NCI-H2081 treated with DMSO at 0.1 percent for 48 hours (cell line): ENCODE measurements at regions not wholly inside any gene's neighbourhood (a gene's known extent, or its start where the extent isn't known, plus 50 kb on each side); places are given as distances from the start of the nearest gene placed in this dataset.
"Not testable (repeated sequence)": the region's sequence is repeated elsewhere in the genome, so short reads cannot be mapped to it uniquely, and the experiment has no call there.

Experiments used
- DNase-seq: peaks from one replicate; lab custom pipeline; 2025; lab: John Stamatoyannopoulos, UW

GRCh38 chr6:9103876-9104521, 668.7 kb upstream of the SLC35B3 start:
- DNase-seq: no peak

GRCh38 chr6:9101920-9102319, 666.6 kb upstream of the SLC35B3 start:
- DNase-seq: no peak

GRCh38 chr6:9100869-9101580, 665.7 kb upstream of the SLC35B3 start:
- no peak for DNase-seq

GRCh38 chr6:9095729-9096128, 660.4 kb upstream of the SLC35B3 start:
- DNase-seq: peak; percentile 86

GRCh38 chr6:9095137-9095536, 659.8 kb upstream of the SLC35B3 start:
- no peak for DNase-seq

- DNase-seq: no peak
Observed at GRCh38 chr6:9089724-9090123, 654.4 kb upstream of the SLC35B3 start.

- no peak for DNase-seq
Observed at GRCh38 chr6:9087470-9087869, 652.1 kb upstream of the SLC35B3 start.

- no peak for DNase-seq
Observed at GRCh38 chr6:9086331-9086730, 651.0 kb upstream of the SLC35B3 start.

GRCh38 chr6:9085709-9086070, 650.3 kb upstream of the SLC35B3 start:
- DNase-seq: no peak

- no peak for DNase-seq
Observed at GRCh38 chr6:9085054-9085708, 649.8 kb upstream of the SLC35B3 start.

- no peak for DNase-seq
Observed at GRCh38 chr6:9083108-9083507, 647.8 kb upstream of the SLC35B3 start.

- DNase-seq: no peak
Observed at GRCh38 chr6:9066726-9067125, 631.4 kb upstream of the SLC35B3 start.

GRCh38 chr6:9064156-9064555, 628.8 kb upstream of the SLC35B3 start:
- DNase-seq: no peak

- DNase-seq: no peak
Observed at GRCh38 chr6:9062596-9062995, 627.3 kb upstream of the SLC35B3 start.

GRCh38 chr6:9057937-9058336, 622.6 kb upstream of the SLC35B3 start:
- no peak for DNase-seq

- DNase-seq: no peak
Observed at GRCh38 chr6:9056556-9056955, 621.2 kb upstream of the SLC35B3 start.

GRCh38 chr6:9044426-9044825, 609.1 kb upstream of the SLC35B3 start:
- no peak for DNase-seq

GRCh38 chr6:9040718-9041117, 605.4 kb upstream of the SLC35B3 start:
- DNase-seq: no peak

- no peak for DNase-seq
Observed at GRCh38 chr6:9039258-9039657, 603.9 kb upstream of the SLC35B3 start.

- DNase-seq: no peak
Observed at GRCh38 chr6:9028086-9028485, 592.7 kb upstream of the SLC35B3 start.

- DNase-seq: no peak
Observed at GRCh38 chr6:9025796-9026394, 590.5 kb upstream of the SLC35B3 start.

GRCh38 chr6:9025228-9025627, 589.9 kb upstream of the SLC35B3 start:
- no peak for DNase-seq

- not testable (repeated sequence) for DNase-seq
Observed at GRCh38 chr6:9024246-9024645, 588.9 kb upstream of the SLC35B3 start.
